HEK293T (cell line): ENCODE measurements at regions not wholly inside any gene's neighbourhood (a gene's known extent, or its start where the extent isn't known, plus 50 kb on each side); places are given as distances from the start of the nearest gene placed in this dataset.

ENCODE experiments used
- FOXK2 ChIP-seq: fragments of 450-650 bp; IDR thresholded peaks from 2 replicates; pipeline ENCODE4 v1.6.1; 2016; ENCODE audit warnings: mild to moderate bottlenecking
- FOXM1 ChIP-seq: fragments of 450-650 bp; IDR thresholded peaks from 2 replicates; pipeline ENCODE4 v1.6.1; 2017; ENCODE audit warnings: mild to moderate bottlenecking, borderline replicate concordance
- HDGF ChIP-seq: fragments of 450-650 bp; IDR thresholded peaks from 2 replicates; pipeline ENCODE4 v1.6.1; 2017; ENCODE audit warnings: antibody characterized with exemption, borderline replicate concordance
- SP1 ChIP-seq: fragments of 450-650 bp; IDR thresholded peaks from 2 replicates; pipeline ENCODE4 v1.6.1; 2017

DNA sequence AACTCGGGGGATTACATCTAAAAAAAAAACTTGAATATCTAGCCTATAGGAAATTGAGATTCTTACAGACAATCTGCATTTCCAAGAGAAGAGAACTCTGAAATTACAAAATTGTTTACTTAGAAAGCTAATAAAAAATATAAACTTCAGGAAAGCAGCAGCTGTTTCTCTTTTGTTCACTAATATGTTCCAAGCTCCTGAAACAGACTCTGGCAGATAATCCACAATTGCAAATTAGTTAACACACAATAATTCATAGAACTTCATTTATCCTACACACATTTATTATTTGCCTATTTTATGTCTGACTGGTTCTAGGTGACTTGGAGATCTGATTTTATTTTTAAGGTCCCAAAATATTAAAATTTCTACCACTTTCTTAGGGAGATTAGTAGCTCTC, 83.8 kb downstream of the TMEM167A start:
- no peak for TF ChIP-seq SP1
- TF ChIP-seq FOXK2 = no peak
- TF ChIP-seq FOXM1 = no peak
- no peak for TF ChIP-seq HDGF
